Progenitor cell of endocrine pancreas (in vitro differentiated cells): ENCODE measurements at regions not wholly inside any gene's neighbourhood (a gene's known extent, or its start where the extent isn't known, plus 50 kb on each side); places are given as distances from the start of the nearest gene placed in this dataset.

Experiments used
- DNase-seq: peaks from one replicate; pipeline ENCODE4 v3.0.0; 2021; ENCODE audit warnings: low spot score; ENCODE audit not compliant: unreplicated experiment
- H3K27ac Mint-ChIP-seq: 2 replicates; pipeline ENCODE4 v1.8.0; 2021; ENCODE audit warnings: mild to moderate bottlenecking, moderate library complexity, mixed read lengths
- H3K27me3 Mint-ChIP-seq: 2 replicates; pipeline ENCODE4 v1.8.0; 2021; ENCODE audit warnings: mixed read lengths
- H3K36me3 Mint-ChIP-seq: 2 replicates; pipeline ENCODE4 v1.8.0; 2022; ENCODE audit warnings: mixed read lengths; ENCODE audit not compliant: insufficient read depth
- H3K4me1 Mint-ChIP-seq: 2 replicates; pipeline ENCODE4 v1.8.0; 2021; ENCODE audit warnings: low read depth, mixed read lengths
- H3K4me3 Mint-ChIP-seq: 2 replicates; pipeline ENCODE4 v1.8.0; 2021; ENCODE audit warnings: low read depth, mild to moderate bottlenecking, moderate library complexity, mixed read lengths
- H3K9me3 Mint-ChIP-seq: 2 replicates; pipeline ENCODE4 v1.8.0; 2021; ENCODE audit warnings: low read depth, mixed read lengths
- CTCF ChIP-seq: fragments of 200-600 bp; sonication (generic); IDR thresholded peaks from one replicate; pipeline ENCODE4 v1.5.0; 2021; ENCODE audit warnings: antibody characterized with exemption, mild to moderate bottlenecking; ENCODE audit not compliant: unreplicated experiment

DNA sequence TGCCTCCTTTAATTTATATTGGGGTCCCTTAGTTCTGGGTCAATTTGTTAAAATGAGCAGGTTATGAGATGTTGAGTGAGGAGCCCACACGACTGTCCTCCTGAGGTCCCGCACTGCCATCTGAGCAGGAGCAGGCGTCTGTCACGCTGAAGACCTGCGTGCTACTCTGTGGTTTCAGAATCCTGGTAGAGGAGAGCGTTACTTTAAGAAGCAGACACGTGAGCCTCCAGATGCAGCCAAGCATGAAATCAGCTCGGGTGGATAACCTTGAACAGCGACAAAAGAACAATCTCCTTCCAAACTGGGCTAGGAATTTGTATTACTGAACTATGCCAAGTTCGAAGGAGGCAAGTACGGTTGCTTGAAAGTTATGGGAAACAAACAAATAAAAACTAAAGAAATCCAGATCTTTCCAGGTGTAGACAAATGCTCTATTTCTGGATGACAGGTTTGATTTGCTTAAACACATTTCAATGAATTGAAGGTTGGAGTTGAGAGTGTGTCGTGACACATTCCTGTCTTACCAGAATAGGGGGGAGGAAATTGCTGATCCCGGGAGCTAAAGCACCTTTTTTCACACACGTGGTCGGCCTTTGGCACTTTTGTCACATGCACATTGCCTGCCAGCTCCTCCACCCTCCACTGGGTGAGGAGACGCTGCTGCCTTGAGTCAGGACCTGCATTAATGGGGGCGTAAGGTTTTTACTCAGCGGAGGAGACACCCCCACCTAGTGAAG lies 945.5 kb upstream of the SLC10A2 start:
- DNase-seq, result no peak
- Mint-ChIP-seq H3K9me3 (peaks cover 7% of the 10 kb centered on the region), H3K4me1 (peaks cover 20% of the 10 kb centered on the region), H3K27me3 (peaks cover 3% of the 10 kb centered on the region), H3K36me3 (no peaks in the 10 kb centered on the region), H3K27ac (no peak overlapping the region), H3K4me3 (no peak overlapping the region)
- TF ChIP-seq CTCF, result no peak

GRCh38 chr13:104008541-104009435 lies 942.6 kb upstream of the SLC10A2 start:
- peaks cover 3% of the 10 kb centered on the region for H3K27me3 Mint-ChIP-seq
- H3K4me3 Mint-ChIP-seq, result no peak overlapping the region
- no peak for DNase-seq
- H3K36me3 Mint-ChIP-seq, result no peaks in the 10 kb centered on the region
- TF ChIP-seq CTCF, result no peak
- H3K27ac Mint-ChIP-seq, result no peak overlapping the region
- H3K4me1 Mint-ChIP-seq, result peaks cover 12% of the 10 kb centered on the region
- no peaks in the 10 kb centered on the region for H3K9me3 Mint-ChIP-seq

GRCh38 chr13:104008075-104008474 lies 941.9 kb upstream of the SLC10A2 start:
- H3K4me1 Mint-ChIP-seq, result peaks cover 12% of the 10 kb centered on the region
- H3K36me3 Mint-ChIP-seq, result no peaks in the 10 kb centered on the region
- no peak for DNase-seq
- no peak for TF ChIP-seq CTCF
- peaks cover 3% of the 10 kb centered on the region for H3K27me3 Mint-ChIP-seq
- no peak overlapping the region for H3K27ac Mint-ChIP-seq
- no peak overlapping the region for H3K4me3 Mint-ChIP-seq
- H3K9me3 Mint-ChIP-seq, result no peaks in the 10 kb centered on the region

- H3K4me1 Mint-ChIP-seq, result peaks cover 11% of the 10 kb centered on the region
- no peak overlapping the region for H3K27ac Mint-ChIP-seq
- no peak overlapping the region for H3K4me3 Mint-ChIP-seq
These were observed 940.4 kb upstream of the SLC10A2 start for GRCh38 chr13:104006625-104007075.

More at GRCh38 chr13:104006625-104007075, 940.4 kb upstream of the SLC10A2 start:
- TF ChIP-seq CTCF, result no peak
- DNase-seq, result no peak
- Mint-ChIP-seq H3K27me3 (no peaks in the 10 kb centered on the region), H3K9me3 (no peaks in the 10 kb centered on the region), H3K36me3 (no peaks in the 10 kb centered on the region)
